Stomach (tissue), 8 donors: ENCODE measurements at regions not wholly inside any gene's neighbourhood (a gene's known extent, or its start where the extent isn't known, plus 50 kb on each side); places are given as distances from the start of the nearest gene placed in this dataset.

Experiments
- DNase-seq, 2 donors: peaks; one replicate each; pipeline versions ENCODE4 v3.0.0 to v3.0.0-alpha.2; 2013 to 2019
- H3K27ac ChIP-seq, 5 donors: fragments of 200-600 bp in 4 of 5; sonication (generic) in 4 of 5; one replicate each; pipeline ENCODE4 v1.5.1; 2013 to 2019; ENCODE audit warnings: mild to moderate bottlenecking in 1 of 5, moderate library complexity in 1 of 5
- H3K27me3 ChIP-seq, 3 donors: fragments of 200-600 bp; sonication (generic); one replicate each; pipeline ENCODE4 v1.5.1; 2017 to 2019; ENCODE audit warnings: mixed run types in 1 of 3
- H3K36me3 ChIP-seq, 4 donors: fragments of 200-600 bp; sonication (generic); 1 replicate in 3 of 4; 2 replicates in 1 of 4; pipeline ENCODE4 v1.5.1; 2016 to 2019
- H3K4me1 ChIP-seq, 4 donors: fragments of 200-600 bp; sonication (generic); one replicate each; pipeline ENCODE4 v1.5.1; 2016 to 2019
- H3K4me3 ChIP-seq, 4 donors: fragments of 200-600 bp; sonication (generic) in 3 of 4; one replicate each; pipeline ENCODE4 v1.5.1; 2016 to 2019; ENCODE audit warnings: mild to moderate bottlenecking in 1 of 4
- H3K9me3 ChIP-seq, 4 donors: fragments of 200-600 bp; sonication (generic); one replicate each; pipeline ENCODE4 v1.5.1; 2016 to 2019
- EP300 ChIP-seq: sonication (generic); formaldehyde crosslinking; IDR thresholded peaks from one replicate; pipeline ENCODE4 v1.6.1; 2017; ENCODE audit warnings: antibody characterized with exemption
- POLR2A ChIP-seq, 4 donors: fragments of 450-650 bp; IDR thresholded peaks; one replicate each; pipeline ENCODE4 v1.6.1; 2016; ENCODE audit warnings: antibody characterized with exemption in 4 of 4, control low read depth in 2 of 4, mild to moderate bottlenecking in 1 of 4, moderate library complexity in 1 of 4
- POLR2AphosphoS5 ChIP-seq, 3 donors: sonication (generic); formaldehyde crosslinking; IDR thresholded peaks; one replicate each; pipeline ENCODE4 v1.6.1; 2016; ENCODE audit warnings: antibody characterized with exemption in 3 of 3
- WGBS, 5 donors: extraction: QIAGEN DNeasy Blood & Tissue Kit in 3 of 5; methylation state at CpG; one replicate each; pipeline versions ENCODE4 v1.1.5 to v1.1.7; 2013 to 2018; 5-methylcytosine and 5-hydroxymethylcytosine counted together
- intact Hi-C: fragments of 100-400 bp; cut with DNase I; formaldehyde crosslinking; loops from one replicate; pipeline ENCODE4 v1.15.1; 2023; ENCODE audit warnings: low total_unique reads
- TF ChIP-seq, protein P1 (sequence below), 7 experiments: fragments of 450-650 bp in 4 of 7; fragments of 200-600 bp in 3 of 7; sonication (generic) in 3 of 7; IDR thresholded peaks; one replicate each; pipeline ENCODE4 v1.5.1; 2016 to 2019; ENCODE audit warnings: antibody characterized with exemption in 7 of 7, control low read depth in 2 of 7, mild to moderate bottlenecking in 1 of 7
- donor health status: healthy with polysubstance abuse.
- donor health status: Bipolar disorder and iron deficiency.
- donor health status: healthy.

DNA sequence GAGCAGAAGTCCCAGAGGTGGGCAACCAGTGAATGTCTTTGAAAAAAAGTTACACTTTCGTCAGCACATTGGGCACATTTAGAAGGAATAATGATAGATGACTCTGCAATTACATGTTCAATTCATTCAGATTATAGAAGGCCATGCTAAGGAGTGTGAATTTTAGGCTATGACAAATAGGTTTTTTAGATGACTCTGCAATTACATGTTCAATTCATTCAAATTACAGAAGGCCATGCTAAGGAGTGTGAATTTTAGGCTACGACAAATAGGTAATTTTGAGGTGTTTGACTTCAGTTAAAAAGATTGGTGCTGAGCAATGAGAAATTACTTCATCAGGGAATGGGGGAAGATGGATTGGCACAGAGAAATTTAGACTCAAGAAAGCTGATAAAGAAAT is 744.9 kb upstream of the MMS22L start:
- TF ChIP-seq, protein P1, sequence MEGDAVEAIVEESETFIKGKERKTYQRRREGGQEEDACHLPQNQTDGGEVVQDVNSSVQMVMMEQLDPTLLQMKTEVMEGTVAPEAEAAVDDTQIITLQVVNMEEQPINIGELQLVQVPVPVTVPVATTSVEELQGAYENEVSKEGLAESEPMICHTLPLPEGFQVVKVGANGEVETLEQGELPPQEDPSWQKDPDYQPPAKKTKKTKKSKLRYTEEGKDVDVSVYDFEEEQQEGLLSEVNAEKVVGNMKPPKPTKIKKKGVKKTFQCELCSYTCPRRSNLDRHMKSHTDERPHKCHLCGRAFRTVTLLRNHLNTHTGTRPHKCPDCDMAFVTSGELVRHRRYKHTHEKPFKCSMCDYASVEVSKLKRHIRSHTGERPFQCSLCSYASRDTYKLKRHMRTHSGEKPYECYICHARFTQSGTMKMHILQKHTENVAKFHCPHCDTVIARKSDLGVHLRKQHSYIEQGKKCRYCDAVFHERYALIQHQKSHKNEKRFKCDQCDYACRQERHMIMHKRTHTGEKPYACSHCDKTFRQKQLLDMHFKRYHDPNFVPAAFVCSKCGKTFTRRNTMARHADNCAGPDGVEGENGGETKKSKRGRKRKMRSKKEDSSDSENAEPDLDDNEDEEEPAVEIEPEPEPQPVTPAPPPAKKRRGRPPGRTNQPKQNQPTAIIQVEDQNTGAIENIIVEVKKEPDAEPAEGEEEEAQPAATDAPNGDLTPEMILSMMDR (IDR thresholded peaks at IDR 0.05) = no peak
- TF ChIP-seq EP300 (no peak), POLR2A (IDR thresholded peaks at IDR 0.05) (no peak), POLR2AphosphoS5 (IDR thresholded peaks at IDR 0.05) (no peak)
- Histone ChIP-seq H3K27ac (no peak overlapping the region), H3K4me1 (no peaks in the 10 kb centered on the region), H3K4me3 (no peak overlapping the region), H3K9me3 (no peaks in the 10 kb centered on the region), H3K36me3 (no peaks in the 10 kb centered on the region), H3K27me3 (no peaks in the 10 kb centered on the region)
- WGBS, 5 donors = 79 to 96% (median 85%) methylated on average over 2 of the region's 2 CpGs
- intact Hi-C loops = no loop called here
- no peak for DNase-seq

GRCh38 chr6:98033617-98034016 is 750.6 kb upstream of the MMS22L start:
- DNase-seq = no peak
- no peak overlapping the region for H3K27ac ChIP-seq
- TF ChIP-seq POLR2A (IDR thresholded peaks at IDR 0.05) (no peak), EP300 (no peak), POLR2AphosphoS5 (IDR thresholded peaks at IDR 0.05) (no peak)
- TF ChIP-seq, protein P1 (IDR thresholded peaks at IDR 0.05) = no peak

GRCh38 chr6:98036344-98036923 is 753.4 kb upstream of the MMS22L start:
- intact Hi-C loops = no loop called here
- H3K4me1 ChIP-seq = peaks cover 0 to 5% (median 0%) of the 10 kb centered on the region in 4 donors
- 39 to 55% (median 46%) methylated on average over 5 of the region's 5 CpGs for WGBS, 5 donors
- no peak overlapping the region for H3K27ac ChIP-seq
- DNase-seq = peak in 1 of 2 donors; percentile 11
- TF ChIP-seq POLR2A (IDR thresholded peaks at IDR 0.05) = no peak
- TF ChIP-seq EP300 = no peak
- TF ChIP-seq, protein P1 (IDR thresholded peaks at IDR 0.05) = no peak
- no peak for TF ChIP-seq POLR2AphosphoS5 (IDR thresholded peaks at IDR 0.05)
- H3K36me3 ChIP-seq = no peaks in the 10 kb centered on the region
- H3K27me3 ChIP-seq = peaks cover 0 to 8% (median 0%) of the 10 kb centered on the region in 3 donors
- no peaks in the 10 kb centered on the region for H3K9me3 ChIP-seq
- no peak overlapping the region for H3K4me3 ChIP-seq

More at GRCh38 chr6:98033617-98034016, 750.6 kb upstream of the MMS22L start:
- 65 to 86% (median 81%) methylated on average over 3 of the region's 3 CpGs for WGBS, 5 donors
- intact Hi-C loops = no loop called here
- Histone ChIP-seq H3K27me3 (no peaks in the 10 kb centered on the region), H3K9me3 (no peaks in the 10 kb centered on the region), H3K4me3 (no peak overlapping the region), H3K4me1 (no peaks in the 10 kb centered on the region), H3K36me3 (no peaks in the 10 kb centered on the region)

GRCh38 chr6:98037571-98037970 is 754.6 kb upstream of the MMS22L start:
- H3K4me3 ChIP-seq = no peak overlapping the region
- H3K9me3 ChIP-seq = no peaks in the 10 kb centered on the region
- H3K27ac ChIP-seq = no peak overlapping the region
- no peak for DNase-seq
- TF ChIP-seq POLR2AphosphoS5 (IDR thresholded peaks at IDR 0.05) (no peak), EP300 (no peak)
- TF ChIP-seq, protein P1 (IDR thresholded peaks at IDR 0.05) = no peak
- H3K27me3 ChIP-seq = peaks cover 0 to 15% (median 0%) of the 10 kb centered on the region in 3 donors
- intact Hi-C loops = no loop called here
- no peaks in the 10 kb centered on the region for H3K36me3 ChIP-seq
- peaks cover 0 to 5% (median 0%) of the 10 kb centered on the region in 4 donors for H3K4me1 ChIP-seq
- 61 to 65% (median 63%) methylated on average over 6 of the region's 6 CpGs for WGBS, 5 donors
